T-helper 2 cell treated with Interferon-gamma antibody and Interleukin-4, amounts not matched to agents 5 μg/mL and 100 μg/mL, for 36 hours (primary cell): ENCODE measurements at regions not wholly inside any gene's neighbourhood (a gene's known extent, or its start where the extent isn't known, plus 50 kb on each side); places are given as distances from the start of the nearest gene placed in this dataset.
"Not testable (repeated sequence)": the region's sequence is repeated elsewhere in the genome, so short reads cannot be mapped to it uniquely, and the experiment has no call there.

ENCODE experiments used
- DNase-seq: peaks from one replicate; pipeline ENCODE4 v3.0.0; 2021; ENCODE audit warnings: low spot score
- H3K27ac Mint-ChIP-seq: one replicate; pipeline ENCODE4 v1.8.0; 2021; ENCODE audit warnings: mild to moderate bottlenecking, mixed read lengths
- H3K27me3 Mint-ChIP-seq: one replicate; pipeline ENCODE4 v1.8.0; 2021; ENCODE audit warnings: low read depth, mixed read lengths
- H3K36me3 Mint-ChIP-seq: one replicate; pipeline ENCODE4 v1.8.0; 2021; ENCODE audit warnings: low read depth, mixed read lengths
- H3K4me1 Mint-ChIP-seq: one replicate; pipeline ENCODE4 v1.8.0; 2021; ENCODE audit warnings: low read depth, mixed read lengths
- H3K4me3 Mint-ChIP-seq: one replicate; pipeline ENCODE4 v1.8.0; 2022; ENCODE audit warnings: mild to moderate bottlenecking, moderate library complexity, mixed read lengths
- H3K9me3 Mint-ChIP-seq: one replicate; pipeline ENCODE4 v1.8.0; 2021; ENCODE audit warnings: mixed read lengths

DNA sequence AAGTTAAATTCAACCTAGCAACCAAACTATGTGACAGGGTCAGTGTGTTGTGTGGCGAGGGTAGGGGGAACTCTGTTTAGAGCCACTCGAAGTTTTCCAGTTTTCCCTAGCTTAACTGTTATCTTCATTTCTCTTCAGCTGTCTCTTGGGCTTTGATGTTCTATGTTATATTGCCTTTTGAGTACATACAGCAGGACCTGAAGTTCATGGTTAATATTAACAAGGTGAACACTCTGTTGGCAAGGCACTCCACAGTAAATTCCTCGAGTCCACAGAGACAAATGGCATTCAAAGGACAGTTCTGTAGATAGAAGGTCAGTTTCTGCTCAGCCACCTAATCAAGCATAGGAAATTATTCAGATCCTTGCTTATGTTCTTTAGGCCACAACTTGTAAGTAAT is 147.9 kb upstream of the DPH6 start:
- no peaks in the 10 kb centered on the region for H3K27me3 Mint-ChIP-seq
- H3K4me3 Mint-ChIP-seq, result no peak overlapping the region
- no peaks in the 10 kb centered on the region for H3K36me3 Mint-ChIP-seq
- no peak for DNase-seq
- no peaks in the 10 kb centered on the region for H3K9me3 Mint-ChIP-seq
- no peaks in the 10 kb centered on the region for H3K4me1 Mint-ChIP-seq
- no peak overlapping the region for H3K27ac Mint-ChIP-seq

DNA sequence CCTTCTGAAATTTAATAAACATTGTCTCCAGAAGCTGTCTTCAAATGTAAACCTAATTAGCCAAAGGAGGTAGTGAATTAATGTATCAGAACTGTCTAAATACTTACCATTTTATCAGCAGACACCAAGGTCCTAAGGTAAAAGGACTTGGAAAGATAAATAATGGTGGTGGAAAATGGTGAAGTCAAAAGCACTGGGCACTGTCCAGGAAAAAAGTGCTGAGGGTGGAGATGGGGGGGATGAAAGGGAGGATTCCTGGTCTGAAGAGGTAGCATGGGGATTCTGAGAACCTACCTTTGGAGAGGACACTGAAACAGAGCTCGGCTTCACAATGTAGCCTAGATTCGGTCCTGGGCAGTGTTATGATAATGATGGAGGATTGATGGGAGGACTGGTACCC is 149.0 kb upstream of the DPH6 start:
- Mint-ChIP-seq H3K4me3 (no peak overlapping the region), H3K9me3 (no peaks in the 10 kb centered on the region), H3K4me1 (no peaks in the 10 kb centered on the region), H3K27ac (no peak overlapping the region), H3K36me3 (no peaks in the 10 kb centered on the region), H3K27me3 (no peaks in the 10 kb centered on the region)
- DNase-seq, result no peak

DNA sequence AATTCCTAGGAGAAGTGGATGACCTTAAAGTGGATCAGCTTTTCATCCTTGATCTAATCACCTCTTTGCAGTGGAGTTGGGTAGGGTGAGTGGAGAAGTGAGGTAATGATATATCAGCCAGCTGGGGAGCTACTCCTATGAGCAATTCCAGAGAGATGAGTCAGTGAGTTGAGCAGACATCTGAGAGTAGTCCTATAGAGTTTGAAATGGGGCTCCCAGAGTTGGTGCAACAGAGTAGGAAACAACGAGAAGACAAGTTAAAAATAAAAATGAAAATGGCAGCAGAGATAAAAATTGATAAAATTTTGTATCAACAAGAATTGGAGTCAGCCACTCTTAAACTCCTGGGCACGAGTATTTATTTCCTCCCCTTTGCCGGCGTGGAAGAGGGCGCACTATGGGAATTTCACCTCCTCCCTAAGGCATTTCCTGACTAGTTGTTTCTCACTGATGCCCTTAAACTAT is 150.8 kb upstream of the DPH6 start:
- no peaks in the 10 kb centered on the region for H3K27me3 Mint-ChIP-seq
- H3K27ac Mint-ChIP-seq, result no peak overlapping the region
- H3K4me3 Mint-ChIP-seq, result no peak overlapping the region
- H3K36me3 Mint-ChIP-seq, result no peaks in the 10 kb centered on the region
- H3K4me1 Mint-ChIP-seq, result no peaks in the 10 kb centered on the region
- no peak for DNase-seq
- H3K9me3 Mint-ChIP-seq, result no peaks in the 10 kb centered on the region

DNA sequence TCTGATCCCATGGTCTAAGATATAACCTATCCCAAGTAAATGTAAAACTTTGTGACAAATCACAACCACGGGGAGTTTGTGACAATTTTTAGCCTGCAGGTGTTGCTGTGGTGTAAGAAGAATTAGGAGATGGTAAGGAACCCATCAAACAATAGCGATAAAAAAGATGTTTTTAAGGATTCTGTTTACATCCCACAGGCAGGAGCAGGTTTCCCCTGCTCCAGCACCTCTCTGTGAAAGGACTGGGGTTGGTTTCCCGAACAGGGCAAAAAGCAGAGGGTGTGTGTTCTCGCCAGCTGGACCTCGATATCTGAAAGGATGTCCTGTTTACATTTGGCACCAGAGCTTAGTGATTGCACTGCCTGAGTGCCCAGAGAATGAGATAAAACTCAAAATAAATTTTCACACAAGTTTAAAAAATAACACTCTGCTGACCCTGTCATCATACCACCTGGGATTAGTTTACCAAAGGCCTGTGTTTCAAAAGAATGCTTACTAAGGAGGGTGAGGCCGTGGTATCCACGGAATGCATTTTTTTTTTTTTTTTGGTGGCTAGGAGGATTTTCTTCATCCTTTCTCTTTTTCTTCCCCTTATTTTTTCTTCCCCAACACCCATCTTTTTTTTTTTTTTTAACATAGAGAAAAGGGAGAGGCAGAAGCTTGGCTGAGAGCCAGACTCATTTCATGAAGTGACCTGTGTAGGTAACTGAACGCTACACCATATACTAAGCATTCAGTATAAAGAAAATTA is 151.8 kb upstream of the DPH6 start:
- Mint-ChIP-seq H3K27ac (no peak overlapping the region), H3K36me3 (no peaks in the 10 kb centered on the region), H3K4me1 (no peaks in the 10 kb centered on the region), H3K27me3 (no peaks in the 10 kb centered on the region), H3K4me3 (no peak overlapping the region), H3K9me3 (no peaks in the 10 kb centered on the region)
- DNase-seq, result no peak

DNA sequence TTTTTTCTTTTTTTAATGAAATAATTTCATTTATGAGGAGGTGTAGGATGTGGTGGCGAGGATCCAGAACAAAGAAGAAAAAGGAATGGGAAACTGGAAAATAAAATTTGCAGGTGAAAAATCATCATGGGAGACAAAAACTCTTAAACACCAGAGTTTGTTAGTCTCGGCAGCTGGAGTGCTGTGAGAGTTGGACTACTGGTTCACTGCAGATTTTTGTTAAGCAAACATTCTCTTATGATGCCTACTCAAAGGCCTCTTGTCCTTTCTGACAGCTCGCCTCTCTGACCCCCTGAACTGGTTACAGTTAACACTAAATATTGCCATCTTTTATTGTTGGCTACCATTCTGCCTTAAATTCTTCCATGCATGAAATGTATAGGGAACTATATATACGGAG is 152.4 kb upstream of the DPH6 start:
- H3K27ac Mint-ChIP-seq, result no peak overlapping the region
- DNase-seq, result no peak
- no peaks in the 10 kb centered on the region for H3K27me3 Mint-ChIP-seq
- H3K4me1 Mint-ChIP-seq, result no peaks in the 10 kb centered on the region
- no peaks in the 10 kb centered on the region for H3K9me3 Mint-ChIP-seq
- H3K4me3 Mint-ChIP-seq, result no peak overlapping the region
- H3K36me3 Mint-ChIP-seq, result no peaks in the 10 kb centered on the region

DNA sequence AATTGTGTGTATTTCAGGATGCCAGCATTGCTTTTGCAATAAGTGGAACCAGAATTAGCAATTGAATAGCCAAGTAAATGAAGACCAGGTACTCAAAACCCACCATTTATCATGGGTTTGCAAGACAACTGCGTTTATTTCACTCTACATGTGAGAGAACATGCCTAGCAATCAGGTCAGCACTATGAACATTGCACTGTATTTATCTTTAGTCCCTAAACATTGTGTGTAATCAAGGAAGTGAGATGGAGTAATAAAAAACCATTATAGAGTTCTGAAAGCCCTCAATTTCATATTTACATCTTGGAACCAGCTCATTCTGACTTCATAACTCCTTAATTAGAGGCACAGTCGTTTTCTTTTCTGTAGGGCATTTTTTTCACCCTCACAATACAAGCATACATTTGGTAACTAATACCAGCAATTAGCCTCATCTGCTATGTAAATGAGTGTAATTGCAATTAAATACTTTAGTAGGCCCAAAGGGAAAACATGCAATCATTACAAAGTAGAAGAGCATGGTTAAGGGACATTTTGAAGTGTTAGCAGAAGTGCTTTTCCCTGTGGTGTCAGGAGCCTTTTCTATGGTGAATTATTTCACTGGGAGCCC is 153.1 kb upstream of the DPH6 start:
- Mint-ChIP-seq H3K27me3 (no peaks in the 10 kb centered on the region), H3K36me3 (no peaks in the 10 kb centered on the region), H3K4me1 (no peaks in the 10 kb centered on the region), H3K27ac (no peak overlapping the region), H3K4me3 (no peak overlapping the region), H3K9me3 (no peaks in the 10 kb centered on the region)
- DNase-seq, result no peak

DNA sequence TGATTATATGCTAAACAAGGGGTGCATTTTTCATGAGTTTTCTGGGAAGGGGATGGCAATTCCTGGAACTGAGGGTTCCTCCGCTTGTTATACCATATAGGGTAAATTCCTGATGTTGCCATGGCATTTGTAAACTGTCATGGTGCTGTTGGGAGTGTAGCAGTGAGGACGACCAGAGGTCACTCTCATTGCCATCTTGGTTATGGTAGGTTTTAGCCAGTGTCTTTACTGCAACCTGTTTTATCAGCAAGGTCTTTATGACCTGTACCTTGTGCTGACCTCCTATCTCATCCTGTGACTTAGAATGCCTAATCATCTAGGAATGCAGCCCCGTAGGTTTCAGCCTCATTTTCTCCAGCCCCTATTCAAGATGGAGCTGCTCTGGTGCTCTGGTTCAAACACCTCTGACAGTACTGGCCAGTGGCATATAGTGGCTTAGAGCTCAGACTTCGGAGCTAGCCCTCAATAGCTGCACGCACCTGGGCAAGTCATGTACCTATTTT is 154.2 kb upstream of the DPH6 start:
- not testable (repeated sequence) for H3K4me3 Mint-ChIP-seq, H3K9me3 Mint-ChIP-seq, DNase-seq, H3K27me3 Mint-ChIP-seq, H3K36me3 Mint-ChIP-seq, H3K27ac Mint-ChIP-seq, H3K4me1 Mint-ChIP-seq

DNA sequence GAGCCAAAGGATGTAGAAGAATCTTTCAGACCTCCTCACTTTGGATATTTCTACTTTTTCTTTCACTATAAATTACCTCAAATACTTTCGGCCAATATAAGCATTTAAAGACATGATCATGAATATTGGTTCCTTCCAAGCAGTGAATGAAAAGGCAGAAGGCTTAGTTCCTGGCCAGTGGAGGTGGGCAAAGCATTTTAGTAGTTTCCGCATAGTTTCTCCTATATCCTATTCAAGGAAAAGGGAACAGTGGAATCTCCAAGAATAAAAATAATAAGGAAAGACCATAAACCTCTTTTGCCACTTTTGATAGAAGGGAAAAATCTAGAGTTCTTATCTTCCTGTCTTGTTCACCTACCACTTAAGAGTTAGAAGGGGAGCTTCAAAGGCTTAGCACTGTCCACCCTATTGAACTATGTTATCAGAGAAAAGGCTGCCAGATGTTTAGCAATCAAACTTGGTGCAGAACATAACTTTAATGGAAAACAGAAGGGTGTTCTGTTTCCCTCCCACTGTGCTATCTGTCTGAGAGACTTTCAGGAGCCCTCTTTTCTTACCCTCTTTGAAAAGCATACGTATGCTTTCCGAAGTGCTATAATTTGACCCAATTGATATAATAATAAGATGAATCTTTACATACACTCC is 155.6 kb upstream of the DPH6 start:
- Mint-ChIP-seq H3K27ac (no peak overlapping the region), H3K9me3 (no peaks in the 10 kb centered on the region), H3K36me3 (no peaks in the 10 kb centered on the region), H3K4me1 (no peaks in the 10 kb centered on the region), H3K27me3 (no peaks in the 10 kb centered on the region), H3K4me3 (no peak overlapping the region)
- no peak for DNase-seq

DNA sequence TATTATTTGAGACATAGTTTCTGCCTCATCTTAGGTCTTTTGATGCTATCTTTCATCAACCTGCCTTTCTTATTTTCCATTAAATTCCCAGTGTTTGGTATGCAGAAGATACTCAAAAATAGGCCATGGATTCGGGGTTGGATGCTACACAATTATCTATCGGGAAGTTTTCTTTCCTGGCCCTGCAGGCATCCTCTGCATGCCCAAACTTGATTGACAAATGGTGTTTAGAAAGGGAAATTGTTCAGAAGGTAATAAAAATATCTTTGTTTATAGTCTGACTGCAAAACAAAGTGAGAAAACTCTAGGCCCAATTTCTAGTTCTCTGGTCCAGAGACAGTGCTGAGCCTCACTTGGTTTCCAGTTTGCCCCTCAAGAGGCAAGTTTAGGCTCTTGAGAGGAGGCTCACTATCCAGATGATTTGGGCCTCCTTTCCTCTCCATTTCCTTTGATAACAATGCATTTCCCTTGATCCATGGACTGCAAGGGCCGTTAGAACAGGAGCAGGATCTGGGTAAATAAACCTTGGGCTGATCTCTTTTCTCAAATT is 157.1 kb upstream of the DPH6 start:
- DNase-seq, result no peak
- no peaks in the 10 kb centered on the region for H3K27me3 Mint-ChIP-seq
- H3K4me3 Mint-ChIP-seq, result no peak overlapping the region
- H3K4me1 Mint-ChIP-seq, result no peaks in the 10 kb centered on the region
- no peaks in the 10 kb centered on the region for H3K9me3 Mint-ChIP-seq
- no peaks in the 10 kb centered on the region for H3K36me3 Mint-ChIP-seq
- no peak overlapping the region for H3K27ac Mint-ChIP-seq

DNA sequence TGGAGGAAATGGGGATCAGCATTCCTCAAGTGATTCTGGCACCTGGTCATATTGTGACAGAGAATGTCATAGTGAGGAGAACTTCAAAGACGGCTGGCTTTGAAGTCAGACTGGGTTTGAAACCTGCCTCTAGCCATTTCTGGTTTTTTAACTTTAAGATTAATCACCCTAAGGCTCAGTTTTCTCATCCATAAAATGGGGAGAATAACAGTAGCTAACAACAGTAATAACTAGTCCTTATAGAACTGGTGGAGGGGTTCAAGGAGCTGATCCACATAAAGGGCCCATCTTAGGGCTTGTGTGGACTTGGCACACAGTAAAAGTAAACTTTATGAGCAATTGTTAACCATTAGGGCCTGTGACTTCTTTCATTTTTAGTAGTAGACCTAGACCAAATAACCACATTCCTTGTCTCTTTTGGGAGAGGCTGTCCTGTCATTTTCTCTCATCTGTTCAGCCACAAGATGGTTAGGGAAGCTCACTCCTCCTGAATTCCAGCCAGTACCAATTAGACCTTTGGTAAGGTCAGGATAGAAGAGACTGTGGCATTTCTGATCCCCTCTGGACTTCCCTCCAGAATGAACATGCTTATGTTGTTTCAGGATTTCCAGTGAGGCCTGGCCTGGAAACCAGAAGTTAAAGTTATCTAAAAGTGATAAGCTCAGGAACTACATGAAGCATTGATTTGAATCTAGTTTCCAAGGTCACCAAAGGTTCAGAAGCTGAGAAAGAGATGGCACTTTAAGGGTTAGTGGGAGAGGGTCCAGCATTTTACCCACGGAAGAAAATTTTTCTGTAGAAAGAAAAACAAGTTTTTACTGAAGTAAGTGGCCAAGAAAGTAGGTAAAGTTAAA is 159.3 kb upstream of the DPH6 start:
- no peak overlapping the region for H3K4me3 Mint-ChIP-seq
- no peaks in the 10 kb centered on the region for H3K9me3 Mint-ChIP-seq
- no peak overlapping the region for H3K27ac Mint-ChIP-seq
- no peak for DNase-seq
- H3K27me3 Mint-ChIP-seq, result no peaks in the 10 kb centered on the region
- H3K4me1 Mint-ChIP-seq, result no peaks in the 10 kb centered on the region
- no peaks in the 10 kb centered on the region for H3K36me3 Mint-ChIP-seq

DNA sequence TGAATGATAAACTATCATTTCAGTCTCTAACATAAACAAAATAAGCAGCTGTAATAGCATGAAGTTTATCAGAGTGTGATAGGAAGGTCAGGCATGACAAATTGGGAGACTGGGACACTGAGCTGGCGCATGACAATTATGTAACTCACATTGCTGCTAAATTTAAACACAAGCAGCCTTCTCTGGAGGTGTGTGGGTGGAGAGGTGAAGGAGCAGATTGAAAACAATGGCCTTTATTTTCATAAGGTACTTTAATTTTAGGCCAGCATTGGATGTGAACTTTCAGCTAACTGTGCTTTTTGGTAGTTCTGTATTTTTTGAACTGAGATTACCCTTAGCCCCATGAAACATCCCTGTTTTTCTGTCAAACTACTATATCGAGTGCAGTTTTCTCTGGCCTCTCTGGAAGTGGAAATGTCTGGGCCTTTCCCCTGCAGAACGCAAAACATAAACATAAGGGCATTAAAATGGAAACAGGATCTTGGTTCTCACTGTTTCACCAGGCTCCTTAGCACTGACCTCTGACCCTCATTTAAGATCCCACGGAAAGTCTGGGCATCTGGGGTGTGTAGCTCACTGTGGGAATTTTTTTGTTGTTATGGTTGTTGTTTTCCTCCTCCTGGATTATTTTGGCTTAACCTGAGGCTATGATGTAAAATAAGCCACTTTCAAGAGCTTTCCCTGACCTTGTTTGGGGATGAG is 160.1 kb upstream of the DPH6 start:
- H3K4me1 Mint-ChIP-seq, result no peaks in the 10 kb centered on the region
- no peaks in the 10 kb centered on the region for H3K9me3 Mint-ChIP-seq
- no peaks in the 10 kb centered on the region for H3K27me3 Mint-ChIP-seq
- H3K36me3 Mint-ChIP-seq, result no peaks in the 10 kb centered on the region
- DNase-seq, result no peak
- no peak overlapping the region for H3K27ac Mint-ChIP-seq
- no peak overlapping the region for H3K4me3 Mint-ChIP-seq

DNA sequence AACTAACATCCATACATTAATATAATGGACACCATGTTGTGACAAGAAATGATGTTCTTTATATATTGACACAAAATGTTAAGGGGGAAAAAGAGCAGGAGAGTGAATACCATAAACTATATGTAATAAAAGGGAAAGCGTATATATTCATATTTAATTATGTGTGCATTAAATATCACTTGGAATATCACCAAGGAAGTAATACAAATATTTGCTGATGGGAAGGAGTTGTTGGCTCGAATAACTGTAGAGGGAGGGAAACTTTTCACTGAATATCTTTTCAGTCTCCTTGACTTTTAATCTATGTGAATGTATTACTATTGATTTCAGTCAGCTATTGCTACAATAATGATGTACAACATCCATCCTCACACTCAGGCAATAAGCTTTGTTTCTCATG is 167.0 kb upstream of the DPH6 start:
- no peak overlapping the region for H3K27ac Mint-ChIP-seq
- no peaks in the 10 kb centered on the region for H3K4me1 Mint-ChIP-seq
- H3K9me3 Mint-ChIP-seq, result no peaks in the 10 kb centered on the region
- DNase-seq, result no peak
- H3K27me3 Mint-ChIP-seq, result no peaks in the 10 kb centered on the region
- H3K36me3 Mint-ChIP-seq, result no peaks in the 10 kb centered on the region
- no peak overlapping the region for H3K4me3 Mint-ChIP-seq

DNA sequence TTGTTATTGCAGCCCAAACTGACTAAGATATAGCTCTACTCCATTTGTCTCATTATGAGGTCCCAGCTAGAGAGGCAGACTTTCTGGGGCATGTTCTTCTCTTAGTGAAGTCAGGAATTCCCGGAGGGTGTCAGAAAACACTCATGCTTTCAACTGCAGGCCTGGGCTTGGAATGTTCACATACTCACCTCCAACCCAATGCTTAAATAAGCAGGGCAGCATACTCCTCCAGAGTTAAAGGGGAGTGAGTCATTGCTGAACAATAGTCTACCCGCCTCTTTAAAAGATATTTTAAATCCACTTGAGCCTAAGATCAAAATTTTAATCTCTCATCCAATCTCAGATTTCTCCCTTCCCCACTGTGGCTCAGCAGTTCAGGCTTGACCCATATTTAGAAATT is 167.8 kb upstream of the DPH6 start:
- Mint-ChIP-seq H3K27me3 (no peaks in the 10 kb centered on the region), H3K9me3 (no peaks in the 10 kb centered on the region), H3K36me3 (no peaks in the 10 kb centered on the region), H3K27ac (no peak overlapping the region), H3K4me3 (no peak overlapping the region), H3K4me1 (no peaks in the 10 kb centered on the region)
- DNase-seq, result no peak
